WTC11 (cell line): ENCODE measurements at regions not wholly inside any gene's neighbourhood (a gene's known extent, or its start where the extent isn't known, plus 50 kb on each side); places are given as distances from the start of the nearest gene placed in this dataset.

Experiments
- FOXJ3 ChIP-seq: sonication (generic); formaldehyde crosslinking; IDR thresholded peaks from 2 replicates; pipeline ENCODE4 v1.9.0; 2021; ENCODE audit warnings: missing genetic modification reagents, mild to moderate bottlenecking, borderline replicate concordance
- GTF2I ChIP-seq: fragments of 250-450 bp; sonication (Bioruptor Pico); conservative IDR thresholded peaks from 2 replicates; pipeline ENCODE4 v1.4.0; 2021; ENCODE audit warnings: mild to moderate bottlenecking
- ZBTB21 ChIP-seq: sonication (generic); formaldehyde crosslinking; IDR thresholded peaks from 2 replicates; pipeline ENCODE4 v1.8.1; 2023; ENCODE audit warnings: mild to moderate bottlenecking, missing genetic modification reagents, borderline replicate concordance
- TF ChIP-seq, protein P1 (sequence below): sonication (generic); formaldehyde crosslinking; IDR thresholded peaks from 2 replicates; pipeline ENCODE4 v1.8.1; 2023; ENCODE audit warnings: mild to moderate bottlenecking, missing genetic modification reagents, borderline replicate concordance
- TF ChIP-seq, protein P2 (sequence below): fragments of 200-600 bp; IDR thresholded peaks from 2 replicates; pipeline ENCODE4 v1.8.0; 2022; ENCODE audit warnings: antibody characterized with exemption
- TF ChIP-seq, protein P3 (sequence below): sonication (generic); formaldehyde crosslinking; IDR thresholded peaks from 2 replicates; pipeline ENCODE4 v1.8.1; 2022; ENCODE audit warnings: low read depth, mild to moderate bottlenecking, moderate library complexity, missing genetic modification reagents, borderline replicate concordance
- TF ChIP-seq, protein P4 (sequence below): sonication (generic); formaldehyde crosslinking; IDR thresholded peaks from 2 replicates; pipeline ENCODE4 v1.8.0; 2022; ENCODE audit warnings: mild to moderate bottlenecking, missing genetic modification reagents

DNA sequence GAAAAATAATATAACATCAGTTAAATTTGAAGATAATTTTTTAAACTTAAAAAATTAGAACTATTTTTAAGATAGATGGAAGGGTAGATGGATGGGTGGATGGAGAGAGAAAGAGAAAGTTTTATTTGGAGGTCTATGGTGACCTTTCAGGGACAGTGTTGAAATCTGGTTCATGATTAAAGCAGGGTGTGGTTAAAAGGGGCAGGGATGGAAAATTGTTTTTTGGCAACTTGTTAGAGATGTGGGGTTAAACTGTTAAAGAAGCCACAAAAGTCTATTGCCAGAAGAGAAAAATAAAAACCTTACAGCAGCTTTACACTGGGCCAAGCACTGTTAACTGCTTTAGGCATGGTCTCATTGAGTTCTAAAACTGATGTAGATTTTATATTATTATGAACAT is 134.9 kb upstream of the GORAB start:
- no peak for TF ChIP-seq FOXJ3 (CRISPR knock-in tag)
- TF ChIP-seq, protein P1, sequence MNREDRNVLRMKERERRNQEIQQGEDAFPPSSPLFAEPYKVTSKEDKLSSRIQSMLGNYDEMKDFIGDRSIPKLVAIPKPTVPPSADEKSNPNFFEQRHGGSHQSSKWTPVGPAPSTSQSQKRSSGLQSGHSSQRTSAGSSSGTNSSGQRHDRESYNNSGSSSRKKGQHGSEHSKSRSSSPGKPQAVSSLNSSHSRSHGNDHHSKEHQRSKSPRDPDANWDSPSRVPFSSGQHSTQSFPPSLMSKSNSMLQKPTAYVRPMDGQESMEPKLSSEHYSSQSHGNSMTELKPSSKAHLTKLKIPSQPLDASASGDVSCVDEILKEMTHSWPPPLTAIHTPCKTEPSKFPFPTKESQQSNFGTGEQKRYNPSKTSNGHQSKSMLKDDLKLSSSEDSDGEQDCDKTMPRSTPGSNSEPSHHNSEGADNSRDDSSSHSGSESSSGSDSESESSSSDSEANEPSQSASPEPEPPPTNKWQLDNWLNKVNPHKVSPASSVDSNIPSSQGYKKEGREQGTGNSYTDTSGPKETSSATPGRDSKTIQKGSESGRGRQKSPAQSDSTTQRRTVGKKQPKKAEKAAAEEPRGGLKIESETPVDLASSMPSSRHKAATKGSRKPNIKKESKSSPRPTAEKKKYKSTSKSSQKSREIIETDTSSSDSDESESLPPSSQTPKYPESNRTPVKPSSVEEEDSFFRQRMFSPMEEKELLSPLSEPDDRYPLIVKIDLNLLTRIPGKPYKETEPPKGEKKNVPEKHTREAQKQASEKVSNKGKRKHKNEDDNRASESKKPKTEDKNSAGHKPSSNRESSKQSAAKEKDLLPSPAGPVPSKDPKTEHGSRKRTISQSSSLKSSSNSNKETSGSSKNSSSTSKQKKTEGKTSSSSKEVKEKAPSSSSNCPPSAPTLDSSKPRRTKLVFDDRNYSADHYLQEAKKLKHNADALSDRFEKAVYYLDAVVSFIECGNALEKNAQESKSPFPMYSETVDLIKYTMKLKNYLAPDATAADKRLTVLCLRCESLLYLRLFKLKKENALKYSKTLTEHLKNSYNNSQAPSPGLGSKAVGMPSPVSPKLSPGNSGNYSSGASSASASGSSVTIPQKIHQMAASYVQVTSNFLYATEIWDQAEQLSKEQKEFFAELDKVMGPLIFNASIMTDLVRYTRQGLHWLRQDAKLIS (CRISPR knock-in tag): no peak
- TF ChIP-seq, protein P2, sequence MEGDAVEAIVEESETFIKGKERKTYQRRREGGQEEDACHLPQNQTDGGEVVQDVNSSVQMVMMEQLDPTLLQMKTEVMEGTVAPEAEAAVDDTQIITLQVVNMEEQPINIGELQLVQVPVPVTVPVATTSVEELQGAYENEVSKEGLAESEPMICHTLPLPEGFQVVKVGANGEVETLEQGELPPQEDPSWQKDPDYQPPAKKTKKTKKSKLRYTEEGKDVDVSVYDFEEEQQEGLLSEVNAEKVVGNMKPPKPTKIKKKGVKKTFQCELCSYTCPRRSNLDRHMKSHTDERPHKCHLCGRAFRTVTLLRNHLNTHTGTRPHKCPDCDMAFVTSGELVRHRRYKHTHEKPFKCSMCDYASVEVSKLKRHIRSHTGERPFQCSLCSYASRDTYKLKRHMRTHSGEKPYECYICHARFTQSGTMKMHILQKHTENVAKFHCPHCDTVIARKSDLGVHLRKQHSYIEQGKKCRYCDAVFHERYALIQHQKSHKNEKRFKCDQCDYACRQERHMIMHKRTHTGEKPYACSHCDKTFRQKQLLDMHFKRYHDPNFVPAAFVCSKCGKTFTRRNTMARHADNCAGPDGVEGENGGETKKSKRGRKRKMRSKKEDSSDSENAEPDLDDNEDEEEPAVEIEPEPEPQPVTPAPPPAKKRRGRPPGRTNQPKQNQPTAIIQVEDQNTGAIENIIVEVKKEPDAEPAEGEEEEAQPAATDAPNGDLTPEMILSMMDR: no peak
- TF ChIP-seq ZBTB21: no peak
- no peak for TF ChIP-seq GTF2I
- TF ChIP-seq, protein P3, sequence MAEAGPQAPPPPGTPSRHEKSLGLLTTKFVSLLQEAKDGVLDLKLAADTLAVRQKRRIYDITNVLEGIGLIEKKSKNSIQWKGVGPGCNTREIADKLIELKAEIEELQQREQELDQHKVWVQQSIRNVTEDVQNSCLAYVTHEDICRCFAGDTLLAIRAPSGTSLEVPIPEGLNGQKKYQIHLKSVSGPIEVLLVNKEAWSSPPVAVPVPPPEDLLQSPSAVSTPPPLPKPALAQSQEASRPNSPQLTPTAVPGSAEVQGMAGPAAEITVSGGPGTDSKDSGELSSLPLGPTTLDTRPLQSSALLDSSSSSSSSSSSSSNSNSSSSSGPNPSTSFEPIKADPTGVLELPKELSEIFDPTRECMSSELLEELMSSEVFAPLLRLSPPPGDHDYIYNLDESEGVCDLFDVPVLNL (CRISPR knock-in tag): no peak
- TF ChIP-seq, protein P4, sequence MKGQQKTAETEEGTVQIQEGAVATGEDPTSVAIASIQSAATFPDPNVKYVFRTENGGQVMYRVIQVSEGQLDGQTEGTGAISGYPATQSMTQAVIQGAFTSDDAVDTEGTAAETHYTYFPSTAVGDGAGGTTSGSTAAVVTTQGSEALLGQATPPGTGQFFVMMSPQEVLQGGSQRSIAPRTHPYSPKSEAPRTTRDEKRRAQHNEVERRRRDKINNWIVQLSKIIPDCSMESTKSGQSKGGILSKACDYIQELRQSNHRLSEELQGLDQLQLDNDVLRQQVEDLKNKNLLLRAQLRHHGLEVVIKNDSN (CRISPR knock-in tag): no peak
